ENCODE measurements at regions not wholly inside any gene's neighbourhood (a gene's known extent, or its start where the extent isn't known, plus 50 kb on each side); places are given as distances from the start of the nearest gene placed in this dataset.

DNA sequence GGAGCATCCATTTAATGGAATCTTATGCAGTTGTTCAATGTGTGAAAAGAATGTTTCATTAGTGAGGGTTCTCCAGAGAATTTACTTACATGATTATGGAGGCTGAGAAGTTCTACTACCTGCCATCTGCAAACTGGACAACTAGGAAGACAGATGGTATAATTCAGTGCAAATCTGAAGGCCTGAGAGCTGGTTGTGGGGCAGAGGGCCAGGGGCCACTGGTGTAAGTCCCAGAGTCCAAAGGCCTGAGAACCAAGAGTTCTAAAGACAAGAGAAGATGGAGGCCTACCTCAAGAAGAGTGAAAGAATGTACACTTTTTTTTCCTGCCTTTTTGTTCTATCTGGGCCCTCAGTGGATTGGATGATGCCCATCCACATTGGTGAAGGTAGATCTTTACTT, 114.8 kb downstream of the DDX1 start:
- Histone ChIP-seq H3K27me3 (no peaks in the 10 kb centered on the region), H3K27ac (no peak overlapping the region), H3K36me3 (no peaks in the 10 kb centered on the region), H3K4me3 (replicated peaks in 1 of 3) (no peak overlapping the region), H3K9me3 (no peaks in the 10 kb centered on the region), H3K4me1 (peaks cover 0 to 9% of the 10 kb centered on the region in 2 donors)
- intact Hi-C loops (cut with DNase I) = no loop called here
- no peak for DNase-seq
- no peak for TF ChIP-seq POLR2A (IDR thresholded peaks at IDR 0.05)

- no peak for TF ChIP-seq POLR2A (IDR thresholded peaks at IDR 0.05)
- no peak for TF ChIP-seq CTCF (IDR thresholded peaks at IDR 0.05)
- Histone ChIP-seq H3K36me3 (no peaks in the 10 kb centered on the region), H3K27ac (no peak overlapping the region), H3K4me3 (replicated peaks in 1 of 3) (no peak overlapping the region), H3K27me3 (no peaks in the 10 kb centered on the region), H3K4me1 (peaks cover 0 to 9% of the 10 kb centered on the region in 2 donors), H3K9me3 (no peaks in the 10 kb centered on the region)
- intact Hi-C loops (cut with DNase I) = no loop called here
- WGBS, 2 donors = 84 to 89% methylated on average over 7 of the region's 7 CpGs
- DNase-seq = no peak
Observed at GRCh38 chr2:15706986-15707632, 115.4 kb downstream of the DDX1 start.

DNA sequence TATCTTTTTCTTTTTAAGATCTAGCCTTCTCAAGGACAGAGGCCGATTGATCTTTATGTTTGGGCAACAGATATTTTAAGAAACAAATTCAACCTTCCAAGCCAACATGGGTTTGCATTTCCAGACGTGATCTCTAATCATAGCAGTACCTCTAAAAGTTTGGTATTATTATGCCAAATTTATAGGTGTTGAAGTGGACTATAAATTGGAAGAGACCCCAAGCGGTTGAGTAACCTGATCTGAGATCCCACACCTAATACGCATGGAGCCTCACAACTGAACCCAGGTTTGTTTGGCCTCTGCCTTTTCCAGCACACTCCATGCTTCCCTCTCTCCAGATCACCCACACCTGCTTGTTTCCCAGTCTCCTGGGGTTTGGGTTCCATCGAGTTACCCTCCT, 116.5 kb downstream of the DDX1 start:
- Histone ChIP-seq H3K4me1 (peaks cover 0 to 9% of the 10 kb centered on the region in 2 donors), H3K36me3 (no peaks in the 10 kb centered on the region), H3K27me3 (no peaks in the 10 kb centered on the region), H3K9me3 (no peaks in the 10 kb centered on the region), H3K27ac (peak overlapping the region in 1 of 3 donors; percentile 18), H3K4me3 (replicated peaks in 1 of 3) (no peak overlapping the region)
- 84 to 87% methylated on average over 5 of the region's 5 CpGs for WGBS, 2 donors
- no peak for TF ChIP-seq CTCF (IDR thresholded peaks at IDR 0.05)
- no peak for TF ChIP-seq POLR2A (IDR thresholded peaks at IDR 0.05)
- DNase-seq = no peak
- intact Hi-C loops (cut with DNase I) = no loop called here

GRCh38 chr2:15708865-15709820, 117.5 kb downstream of the DDX1 start:
- TF ChIP-seq CTCF (IDR thresholded peaks at IDR 0.05) = no peak
- TF ChIP-seq POLR2A (IDR thresholded peaks at IDR 0.05) = no peak
- Histone ChIP-seq H3K4me1 (peaks cover 0 to 8% of the 10 kb centered on the region in 2 donors), H3K36me3 (no peaks in the 10 kb centered on the region), H3K27ac (peak overlapping the region in 2 of 3 donors; percentile 18 to 37), H3K27me3 (no peaks in the 10 kb centered on the region), H3K9me3 (no peaks in the 10 kb centered on the region), H3K4me3 (replicated peaks in 1 of 3) (no peak overlapping the region)
- 64 to 71% methylated on average over 11 of the region's 11 CpGs for WGBS, 2 donors
- intact Hi-C loops (cut with DNase I) = no loop called here
- DNase-seq = no peak

DNA sequence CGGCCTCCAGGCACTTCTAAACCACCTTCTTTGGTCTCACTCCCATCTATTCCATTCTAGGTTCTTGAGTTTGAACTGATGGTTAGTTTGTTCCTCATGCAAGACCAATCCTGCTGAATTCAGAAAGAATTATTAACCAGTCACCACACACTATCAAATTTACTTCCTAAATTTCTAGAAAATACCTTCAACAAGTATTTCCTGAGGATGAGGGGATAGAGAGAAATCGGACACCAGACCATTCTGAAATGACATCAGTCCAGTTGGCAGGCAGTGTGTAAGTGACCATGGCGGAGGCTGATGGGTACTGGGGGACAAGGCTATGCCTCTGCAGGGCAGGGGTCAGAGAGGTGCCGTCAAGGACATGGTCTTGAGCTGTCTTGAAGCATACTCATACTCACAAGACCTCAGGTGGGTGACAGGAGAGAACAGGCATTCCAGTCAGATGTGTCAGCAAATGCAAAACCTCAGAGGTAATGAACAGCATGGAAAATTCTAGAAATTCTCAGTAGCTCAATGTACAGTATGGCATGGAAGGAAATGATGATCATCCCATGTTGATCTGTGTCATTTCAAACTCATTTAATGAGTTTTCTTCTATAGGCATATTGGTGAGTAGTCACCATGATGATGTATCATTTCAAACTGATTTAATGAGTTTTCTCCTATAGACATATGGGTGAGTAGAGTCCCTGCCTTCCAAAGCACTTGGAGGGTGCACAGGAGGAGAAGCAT, 119.6 kb downstream of the DDX1 start:
- Histone ChIP-seq H3K27ac (no peak overlapping the region), H3K9me3 (no peaks in the 10 kb centered on the region), H3K27me3 (no peaks in the 10 kb centered on the region), H3K36me3 (no peaks in the 10 kb centered on the region), H3K4me3 (replicated peaks in 1 of 3) (no peak overlapping the region), H3K4me1 (peaks cover 0 to 5% of the 10 kb centered on the region in 2 donors)
- DNase-seq = no peak
- intact Hi-C loops (cut with DNase I) = no loop called here
- TF ChIP-seq CTCF (IDR thresholded peaks at IDR 0.05) = no peak
- no peak for TF ChIP-seq POLR2A (IDR thresholded peaks at IDR 0.05)
- WGBS, 2 donors = 93 to 94% methylated on average over 4 of the region's 4 CpGs

Measured in thyroid gland (tissue), 4 donors.